Daoy (cell line): ENCODE measurements at regions not wholly inside any gene's neighbourhood (a gene's known extent, or its start where the extent isn't known, plus 50 kb on each side); places are given as distances from the start of the nearest gene placed in this dataset.

Source experiments
- DNase-seq: peaks from one replicate; pipeline ENCODE4 v3.0.0-alpha.2; 2015; ENCODE audit warnings: low read depth

GRCh38 chr10:128870830-128871597, 596.0 kb upstream of the MGMT start:
- no peak for DNase-seq

GRCh38 chr10:128871671-128872231, 595.3 kb upstream of the MGMT start:
- DNase-seq = no peak

DNA sequence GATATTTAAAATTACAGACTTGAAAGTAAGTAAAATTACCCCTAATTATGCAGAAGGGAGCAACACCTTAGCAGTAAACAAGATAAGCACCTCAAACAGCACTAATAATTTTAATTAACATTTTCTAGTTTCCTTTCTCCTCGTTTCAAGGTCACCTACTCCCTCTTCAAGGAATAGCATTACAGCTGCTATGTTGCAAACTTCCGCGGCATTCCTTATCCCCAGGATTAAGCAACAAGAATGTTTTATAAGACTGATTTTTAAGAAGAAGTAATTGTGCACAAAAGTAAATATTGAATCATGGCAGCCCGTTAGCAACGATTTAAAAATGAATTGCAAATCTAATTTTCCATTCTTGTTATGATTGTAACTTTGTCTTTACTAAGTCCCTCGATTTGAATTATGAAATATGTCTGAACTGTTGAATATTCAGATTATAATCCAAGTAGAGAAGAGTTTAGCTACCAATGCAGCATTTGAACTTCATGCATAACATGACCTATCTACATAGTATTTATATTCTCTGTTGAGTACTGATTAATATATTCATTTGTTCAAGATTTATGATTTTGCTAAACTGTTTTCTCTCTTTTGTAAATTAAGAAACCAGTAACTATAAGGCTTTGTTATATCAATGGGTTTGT, 593.5 kb upstream of the MGMT start:
- DNase-seq = no peak

- DNase-seq = no peak
Observed at GRCh38 chr10:128874331-128874730, 592.7 kb upstream of the MGMT start.

- DNase-seq = no peak
Observed at GRCh38 chr10:128875030-128875744, 591.9 kb upstream of the MGMT start.

DNA sequence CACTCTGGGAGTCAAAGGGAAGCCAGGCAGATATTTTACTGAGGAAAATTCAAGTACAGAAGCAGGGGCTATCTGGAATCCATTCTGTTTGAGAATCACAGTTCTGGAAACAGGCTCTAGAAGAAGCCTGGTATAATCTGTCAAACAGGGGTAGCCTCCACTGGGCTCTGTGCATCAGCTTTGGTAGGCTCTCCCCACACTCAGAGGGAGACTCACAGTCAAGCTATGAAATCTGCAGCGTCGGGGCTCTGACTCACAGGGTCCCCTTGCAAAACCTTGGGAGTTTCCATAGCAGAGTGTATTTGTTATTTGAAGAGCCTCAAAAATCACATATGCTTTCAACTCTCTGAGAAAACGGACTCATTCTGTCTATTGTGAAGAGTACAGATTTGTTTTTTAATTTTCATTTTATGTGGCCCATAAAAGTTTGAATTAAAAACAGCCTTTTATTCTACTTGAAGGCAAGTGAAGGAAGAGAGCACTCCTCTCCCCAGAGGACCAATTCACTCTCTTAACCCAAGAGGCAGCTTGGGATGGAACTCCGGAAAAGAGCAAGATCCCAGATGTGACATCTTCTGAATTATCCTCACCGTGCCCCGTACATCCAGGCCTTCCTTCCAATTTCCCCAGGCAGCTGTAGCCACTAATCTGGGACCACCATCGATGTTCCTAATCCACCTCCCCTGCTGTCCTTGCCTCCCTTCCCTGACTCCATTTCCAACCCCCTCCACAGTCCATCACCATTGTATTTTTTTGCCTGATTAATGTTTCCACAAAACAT, 590.9 kb upstream of the MGMT start:
- DNase-seq = peak; percentile 74

GRCh38 chr10:128877141-128877540, 589.9 kb upstream of the MGMT start:
- no peak for DNase-seq

DNA sequence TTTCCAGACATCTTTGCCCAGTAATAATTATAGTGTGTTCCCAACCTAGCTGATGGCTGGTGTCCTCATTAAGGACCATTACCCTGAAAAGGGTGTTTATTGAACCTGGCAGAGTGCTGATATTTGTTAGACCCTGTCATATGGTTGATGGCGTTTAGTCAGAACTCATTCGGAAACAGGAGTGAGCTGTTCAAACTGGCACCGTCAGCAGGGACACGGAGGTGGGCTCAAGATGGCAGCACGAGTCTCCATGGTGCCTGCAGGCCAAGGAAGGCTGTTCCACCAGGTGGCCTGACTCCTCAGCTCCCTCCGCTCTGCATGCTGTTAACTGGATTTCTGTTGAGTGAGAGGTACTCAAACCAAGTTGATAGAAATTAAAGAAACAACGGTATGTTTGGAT, 589.1 kb upstream of the MGMT start:
- DNase-seq = no peak

- no peak for DNase-seq
Observed at GRCh38 chr10:128879030-128879429, 588.0 kb upstream of the MGMT start.

DNA sequence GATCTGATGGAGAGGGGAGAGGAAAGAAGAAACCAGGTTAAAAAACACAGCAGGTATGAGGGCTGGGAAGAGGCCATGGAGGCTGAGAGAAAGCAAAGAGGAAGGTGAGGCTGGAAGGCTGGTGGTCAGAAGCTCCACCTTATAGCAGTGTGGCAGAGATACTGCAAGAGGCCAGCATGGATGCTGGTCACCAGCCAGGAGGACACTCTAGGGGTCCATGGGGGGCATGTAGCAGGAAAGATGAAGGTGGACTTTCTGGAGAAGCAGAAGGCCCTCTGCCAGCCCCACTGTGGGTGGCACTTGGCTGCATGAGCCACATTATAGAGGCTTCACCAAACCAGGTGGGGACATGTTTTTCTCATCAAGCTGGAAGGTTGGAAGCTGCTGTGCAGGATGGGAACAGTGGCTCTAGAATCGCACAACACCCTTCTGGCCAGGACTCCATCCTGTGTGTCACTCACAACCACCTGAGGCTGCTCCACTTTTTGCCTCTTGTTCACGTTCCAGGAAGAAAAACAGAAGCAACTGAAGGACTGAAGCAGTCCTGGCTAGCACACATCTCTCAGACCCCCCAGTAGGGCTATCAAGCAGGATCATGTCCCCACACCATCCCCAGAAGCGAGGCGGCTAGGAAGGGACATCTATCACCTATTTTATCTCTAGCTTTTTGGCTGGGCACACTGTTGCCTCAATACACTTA, 587.5 kb upstream of the MGMT start:
- DNase-seq = no peak

DNA sequence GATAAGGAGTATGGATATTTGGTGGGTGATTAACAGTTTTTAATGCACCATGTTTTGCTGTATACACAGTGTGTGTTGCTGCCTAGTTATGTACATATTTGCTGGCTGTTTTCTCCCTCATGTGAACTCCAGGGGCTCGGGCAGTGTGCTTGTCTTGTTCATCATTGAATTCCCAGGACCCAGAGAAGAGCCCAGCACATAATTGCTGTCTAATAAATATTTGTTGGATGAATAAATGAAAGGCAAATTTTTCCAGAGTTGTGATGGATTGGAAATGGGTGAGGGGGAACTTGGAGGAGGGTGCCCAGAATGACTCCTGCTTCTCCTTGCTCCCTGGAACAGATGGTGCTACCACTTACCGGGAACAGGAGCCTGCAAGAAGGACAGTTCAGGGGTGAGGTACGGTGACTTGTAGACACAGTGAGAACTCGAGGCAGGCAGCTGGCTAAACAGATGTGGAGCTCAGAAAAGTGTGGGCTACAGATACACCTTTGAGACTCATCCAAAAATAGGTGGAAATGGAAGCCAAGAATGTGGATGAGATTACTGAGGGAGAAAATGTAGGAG, 586.8 kb upstream of the MGMT start:
- no peak for DNase-seq

GRCh38 chr10:128881086-128881485, 586.0 kb upstream of the MGMT start:
- no peak for DNase-seq

DNA sequence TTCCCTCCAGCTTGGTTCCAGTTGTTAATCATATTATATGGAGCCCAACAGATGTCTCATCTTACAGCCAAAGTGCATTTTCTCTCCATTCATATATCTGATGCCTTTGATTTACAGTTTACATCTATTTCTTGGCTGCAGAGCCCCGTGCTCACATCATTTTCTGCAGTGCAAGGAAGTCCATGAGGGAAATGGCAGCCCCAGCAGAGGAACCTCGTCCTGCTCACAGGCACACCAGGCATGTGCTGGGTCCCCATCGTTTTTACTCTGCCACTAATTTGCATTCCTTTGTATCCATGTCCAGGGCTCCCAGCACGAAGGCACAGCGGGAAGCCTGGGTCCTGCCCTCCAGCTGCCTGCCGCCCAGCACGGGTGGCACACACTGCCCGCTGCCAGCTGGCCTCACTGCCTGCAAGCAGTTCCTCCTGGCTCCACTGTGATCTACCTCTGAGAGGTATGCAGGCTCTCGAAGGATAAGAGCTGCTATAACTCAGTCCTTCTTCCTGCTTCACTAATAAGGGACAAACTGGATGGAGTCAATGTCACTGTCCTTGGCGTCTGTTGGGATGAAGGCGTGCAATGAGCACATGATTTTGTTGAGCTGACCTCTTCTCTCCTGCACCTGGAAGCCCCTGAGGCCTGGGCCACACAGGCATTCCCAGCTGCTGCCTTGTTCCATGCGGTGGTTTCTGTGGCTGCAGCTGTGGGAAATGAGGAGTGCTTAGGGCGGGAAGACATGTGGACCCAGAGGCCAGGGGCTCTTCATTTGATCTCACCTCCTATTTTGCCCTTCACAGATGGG, 583.6 kb upstream of the MGMT start:
- no peak for DNase-seq

DNA sequence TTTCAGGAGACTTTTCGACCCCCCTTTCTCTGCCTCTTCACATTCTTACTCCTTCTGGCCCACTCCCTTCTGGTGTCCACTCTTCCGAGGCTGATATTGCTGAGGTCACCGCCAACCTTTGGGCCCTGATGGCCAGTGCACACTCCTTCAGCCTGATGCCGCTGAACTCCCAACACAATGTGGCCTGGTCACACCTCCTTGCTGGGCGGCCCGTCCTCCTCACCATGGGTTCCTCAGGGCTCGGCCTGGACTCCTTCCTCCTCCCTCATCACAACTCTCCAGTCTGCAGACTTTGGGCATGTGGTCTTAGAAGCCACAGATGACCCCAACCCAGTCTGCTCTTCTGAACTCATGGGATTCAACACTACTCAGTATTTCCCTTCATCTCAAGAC, 583.0 kb upstream of the MGMT start:
- no peak for DNase-seq

DNA sequence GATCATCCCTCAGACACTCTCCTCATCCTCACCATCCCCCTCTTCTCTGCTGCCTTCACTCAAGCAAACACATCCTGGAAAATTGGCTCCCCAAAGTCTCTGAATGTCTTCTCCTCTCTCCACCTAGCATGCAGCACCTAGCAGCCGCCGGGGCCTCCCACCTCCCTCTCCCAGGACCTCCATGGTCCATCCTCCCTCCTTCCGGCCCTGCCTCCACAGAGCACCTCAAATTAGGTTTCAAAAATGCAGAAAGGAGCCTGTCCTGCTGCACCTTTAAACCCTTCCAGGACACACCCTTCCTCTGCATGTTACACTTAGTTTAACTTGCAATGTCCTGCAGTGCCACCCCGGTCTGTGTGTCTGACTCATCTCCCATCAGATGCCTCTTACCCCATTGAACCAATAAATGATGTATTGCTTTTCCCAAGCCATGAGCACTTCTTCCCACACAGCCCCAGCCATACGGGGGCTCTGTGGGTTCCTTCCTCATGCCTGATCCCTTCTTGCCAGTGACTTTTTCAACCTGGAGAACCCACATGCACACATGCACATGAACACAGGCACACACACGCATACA, 582.5 kb upstream of the MGMT start:
- DNase-seq = no peak

- no peak for DNase-seq
Observed at GRCh38 chr10:128885573-128886555, 581.2 kb upstream of the MGMT start.

- no peak for DNase-seq
Observed at GRCh38 chr10:128887856-128888255, 579.2 kb upstream of the MGMT start.

DNA sequence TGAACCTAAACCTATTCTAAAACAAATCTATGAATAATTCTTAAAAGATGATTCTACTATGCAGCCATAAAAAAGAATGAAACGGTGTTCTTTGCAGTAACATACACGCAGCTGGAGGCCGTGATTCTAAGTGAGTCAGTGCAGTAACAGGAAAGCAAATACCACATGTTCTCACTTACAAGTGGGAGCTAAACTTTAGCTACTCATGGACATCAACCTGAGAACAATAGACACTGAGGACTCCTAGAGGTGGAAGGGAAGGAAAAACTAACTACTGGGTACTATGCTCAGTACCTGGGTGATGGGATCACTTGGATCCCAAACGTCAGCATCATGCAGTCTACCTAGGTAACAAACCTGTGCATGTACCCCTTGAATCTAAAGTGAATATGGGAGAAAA, 575.0 kb upstream of the MGMT start:
- DNase-seq = peak; percentile 29
